HL-60 (cell line): ENCODE measurements at regions not wholly inside any gene's neighbourhood (a gene's known extent, or its start where the extent isn't known, plus 50 kb on each side); places are given as distances from the start of the nearest gene placed in this dataset.

Experiments
- DNase-seq, 2 experiments: peaks; one replicate each; pipeline ENCODE4 v3.0.0-alpha.2; 2010 to 2020; ENCODE audit warnings: low read depth in 1 of 2, low spot score in 1 of 2
- H3K27ac ChIP-seq: fragments of 250-450 bp; sonication (Bioruptor Pico); replicated peaks from 2 replicates; pipeline ENCODE4 v1.5.1; 2020; ENCODE audit warnings: mild to moderate bottlenecking, moderate library complexity
- H3K27me3 ChIP-seq: fragments of 250-450 bp; sonication (Bioruptor Pico); 2 replicates; pipeline ENCODE4 v1.5.1; 2021; ENCODE audit warnings: mild to moderate bottlenecking, moderate library complexity; ENCODE audit not compliant: insufficient read depth, poor library complexity, severe bottlenecking
- H3K4me3 ChIP-seq: replicated peaks from 2 replicates; pipeline ENCODE4 v1.5.1; 2011; ENCODE audit warnings: mild to moderate bottlenecking, control low read depth, low read length; ENCODE audit not compliant: insufficient read depth
- GABPA ChIP-seq: IDR thresholded peaks from 2 replicates; pipeline ENCODE4 v1.6.1; 2012; ENCODE audit warnings: low read depth
- POLR2AphosphoS5 ChIP-seq: IDR thresholded peaks from 2 replicates; pipeline ENCODE4 v1.6.1; 2012; ENCODE audit warnings: low read depth
- SPI1 ChIP-seq: IDR thresholded peaks from 2 replicates; pipeline ENCODE4 v1.6.1; 2012; ENCODE audit warnings: low read depth, mild to moderate bottlenecking, borderline replicate concordance
- TF ChIP-seq, protein P1 (sequence below): IDR thresholded peaks from one replicate; pipeline ENCODE4 v1.5.1; 2011; ENCODE audit warnings: low read length, control low read depth, inconsistent platforms; ENCODE audit not compliant: insufficient read depth
- TF ChIP-seq, protein P2 (sequence below): IDR thresholded peaks from 2 replicates; pipeline ENCODE4 v1.6.1; 2012; ENCODE audit warnings: low read depth; ENCODE audit not compliant: insufficient replicate concordance

DNA sequence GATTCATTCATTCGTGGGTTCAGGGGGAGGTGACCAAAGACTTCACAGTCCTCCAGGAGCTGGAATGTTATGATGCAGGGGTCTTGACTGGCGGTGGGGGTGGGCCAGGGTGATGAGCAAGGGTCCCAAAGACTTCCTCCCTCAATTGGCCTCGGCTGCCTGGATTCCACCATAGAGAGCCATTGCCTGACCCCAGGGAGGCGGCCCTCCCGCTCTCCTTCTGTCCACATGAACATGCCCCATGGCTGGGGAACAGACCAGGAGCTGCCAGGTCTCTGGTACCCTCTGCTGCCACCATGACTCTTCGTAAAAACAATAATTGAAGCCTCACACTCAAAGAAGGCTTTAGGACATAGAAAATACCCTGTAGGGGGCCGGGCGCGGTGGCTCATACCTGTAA lies 102.5 kb upstream of the CASZ1 start:
- Histone ChIP-seq H3K27ac (no peak overlapping the region), H3K4me3 (no peak overlapping the region), H3K27me3 (no peaks in the 10 kb centered on the region)
- TF ChIP-seq, protein P1, sequence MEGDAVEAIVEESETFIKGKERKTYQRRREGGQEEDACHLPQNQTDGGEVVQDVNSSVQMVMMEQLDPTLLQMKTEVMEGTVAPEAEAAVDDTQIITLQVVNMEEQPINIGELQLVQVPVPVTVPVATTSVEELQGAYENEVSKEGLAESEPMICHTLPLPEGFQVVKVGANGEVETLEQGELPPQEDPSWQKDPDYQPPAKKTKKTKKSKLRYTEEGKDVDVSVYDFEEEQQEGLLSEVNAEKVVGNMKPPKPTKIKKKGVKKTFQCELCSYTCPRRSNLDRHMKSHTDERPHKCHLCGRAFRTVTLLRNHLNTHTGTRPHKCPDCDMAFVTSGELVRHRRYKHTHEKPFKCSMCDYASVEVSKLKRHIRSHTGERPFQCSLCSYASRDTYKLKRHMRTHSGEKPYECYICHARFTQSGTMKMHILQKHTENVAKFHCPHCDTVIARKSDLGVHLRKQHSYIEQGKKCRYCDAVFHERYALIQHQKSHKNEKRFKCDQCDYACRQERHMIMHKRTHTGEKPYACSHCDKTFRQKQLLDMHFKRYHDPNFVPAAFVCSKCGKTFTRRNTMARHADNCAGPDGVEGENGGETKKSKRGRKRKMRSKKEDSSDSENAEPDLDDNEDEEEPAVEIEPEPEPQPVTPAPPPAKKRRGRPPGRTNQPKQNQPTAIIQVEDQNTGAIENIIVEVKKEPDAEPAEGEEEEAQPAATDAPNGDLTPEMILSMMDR: no peak
- TF ChIP-seq, protein P2, sequence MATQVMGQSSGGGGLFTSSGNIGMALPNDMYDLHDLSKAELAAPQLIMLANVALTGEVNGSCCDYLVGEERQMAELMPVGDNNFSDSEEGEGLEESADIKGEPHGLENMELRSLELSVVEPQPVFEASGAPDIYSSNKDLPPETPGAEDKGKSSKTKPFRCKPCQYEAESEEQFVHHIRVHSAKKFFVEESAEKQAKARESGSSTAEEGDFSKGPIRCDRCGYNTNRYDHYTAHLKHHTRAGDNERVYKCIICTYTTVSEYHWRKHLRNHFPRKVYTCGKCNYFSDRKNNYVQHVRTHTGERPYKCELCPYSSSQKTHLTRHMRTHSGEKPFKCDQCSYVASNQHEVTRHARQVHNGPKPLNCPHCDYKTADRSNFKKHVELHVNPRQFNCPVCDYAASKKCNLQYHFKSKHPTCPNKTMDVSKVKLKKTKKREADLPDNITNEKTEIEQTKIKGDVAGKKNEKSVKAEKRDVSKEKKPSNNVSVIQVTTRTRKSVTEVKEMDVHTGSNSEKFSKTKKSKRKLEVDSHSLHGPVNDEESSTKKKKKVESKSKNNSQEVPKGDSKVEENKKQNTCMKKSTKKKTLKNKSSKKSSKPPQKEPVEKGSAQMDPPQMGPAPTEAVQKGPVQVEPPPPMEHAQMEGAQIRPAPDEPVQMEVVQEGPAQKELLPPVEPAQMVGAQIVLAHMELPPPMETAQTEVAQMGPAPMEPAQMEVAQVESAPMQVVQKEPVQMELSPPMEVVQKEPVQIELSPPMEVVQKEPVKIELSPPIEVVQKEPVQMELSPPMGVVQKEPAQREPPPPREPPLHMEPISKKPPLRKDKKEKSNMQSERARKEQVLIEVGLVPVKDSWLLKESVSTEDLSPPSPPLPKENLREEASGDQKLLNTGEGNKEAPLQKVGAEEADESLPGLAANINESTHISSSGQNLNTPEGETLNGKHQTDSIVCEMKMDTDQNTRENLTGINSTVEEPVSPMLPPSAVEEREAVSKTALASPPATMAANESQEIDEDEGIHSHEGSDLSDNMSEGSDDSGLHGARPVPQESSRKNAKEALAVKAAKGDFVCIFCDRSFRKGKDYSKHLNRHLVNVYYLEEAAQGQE: no peak
- no peak for TF ChIP-seq SPI1
- no peak for TF ChIP-seq POLR2AphosphoS5
- no peak for TF ChIP-seq GABPA
- no peak for DNase-seq

DNA sequence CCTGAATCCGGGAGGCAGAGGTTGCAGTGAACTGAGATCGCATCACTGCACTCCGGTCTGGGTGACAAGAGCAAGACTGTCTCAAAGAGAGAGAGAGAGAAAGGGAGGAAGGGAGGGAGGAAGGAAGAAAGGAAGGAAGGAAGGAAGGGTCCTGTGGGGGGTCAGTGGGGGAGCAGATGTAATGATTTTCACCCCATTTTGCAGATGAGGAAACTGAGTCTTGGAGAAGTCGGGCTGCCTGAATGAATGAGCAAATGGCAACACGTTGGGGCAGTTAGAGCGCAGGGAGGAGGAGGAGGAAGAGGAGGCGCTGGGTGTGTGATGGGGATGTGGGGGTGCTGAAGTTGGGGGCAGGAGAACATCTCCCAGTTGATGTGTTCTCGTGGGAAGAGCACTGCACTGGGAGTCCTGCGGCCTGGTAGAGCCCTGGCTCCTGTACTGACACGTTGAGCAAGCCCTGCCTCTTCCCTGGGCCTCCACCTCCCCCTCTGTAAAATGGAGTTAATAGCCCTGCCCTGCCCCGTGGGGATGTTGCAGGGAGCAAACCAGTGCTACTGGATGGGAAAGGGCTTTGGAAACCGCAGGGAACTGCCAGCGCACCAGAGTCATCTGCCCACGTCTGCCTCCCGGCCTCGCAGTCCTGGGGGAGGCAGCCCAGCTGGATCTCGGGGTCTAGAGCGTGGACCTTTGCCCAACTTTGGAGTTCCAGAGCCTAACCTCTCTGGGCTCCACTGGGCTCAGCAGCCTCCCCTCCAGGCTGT lies 103.2 kb upstream of the CASZ1 start:
- Histone ChIP-seq H3K4me3 (no peak overlapping the region), H3K27ac (no peak overlapping the region), H3K27me3 (no peaks in the 10 kb centered on the region)
- DNase-seq: no peak
- TF ChIP-seq GABPA (no peak), SPI1 (no peak), POLR2AphosphoS5 (no peak)
- TF ChIP-seq, protein P1: no peak
- TF ChIP-seq, protein P2: no peak

DNA sequence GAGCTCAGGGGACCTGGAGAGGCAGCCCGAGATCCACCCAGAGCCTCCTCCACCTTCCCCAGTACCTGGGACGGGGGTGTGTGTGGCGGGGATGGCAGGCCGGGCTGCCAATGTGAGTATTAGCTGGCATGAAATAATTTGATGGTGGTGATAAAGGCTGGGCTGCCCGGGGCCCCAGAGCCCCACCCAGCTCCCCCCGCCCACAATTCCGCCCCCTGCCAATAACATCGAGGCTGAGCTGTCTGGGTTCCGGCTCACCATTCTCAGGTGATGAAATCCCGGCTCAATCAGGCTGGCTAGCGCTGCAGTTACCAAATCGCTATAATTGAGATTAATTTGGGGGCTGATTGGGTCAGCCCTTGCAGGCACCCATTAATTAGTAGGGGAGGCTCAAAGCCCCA lies 103.8 kb upstream of the CASZ1 start:
- no peak for DNase-seq
- Histone ChIP-seq H3K27me3 (no peaks in the 10 kb centered on the region), H3K27ac (no peak overlapping the region), H3K4me3 (no peak overlapping the region)
- no peak for TF ChIP-seq GABPA
- TF ChIP-seq, protein P1: no peak
- no peak for TF ChIP-seq SPI1
- TF ChIP-seq, protein P2: no peak
- TF ChIP-seq POLR2AphosphoS5: no peak
